Right lobe of liver (tissue), 4 donors: ENCODE measurements at regions not wholly inside any gene's neighbourhood (a gene's known extent, or its start where the extent isn't known, plus 50 kb on each side); places are given as distances from the start of the nearest gene placed in this dataset.

Source experiments
- CTCF ChIP-seq, 4 donors: fragments of 200-600 bp in 3 of 4; fragments of 450-650 bp in 1 of 4; IDR thresholded peaks; one replicate each; pipeline versions ENCODE4 v1.5.1 to v1.8.0; 2016 to 2022; ENCODE audit warnings: antibody characterized with exemption in 4 of 4, mild to moderate bottlenecking in 2 of 4
- POLR2A ChIP-seq: fragments of 450-650 bp; IDR thresholded peaks from one replicate; pipeline ENCODE4 v1.6.1; 2017; ENCODE audit warnings: antibody characterized with exemption, mild to moderate bottlenecking
- donor health status: DM: no; HTN: no; CAD: no.
- donor health status: DM: no; HTN: no; CAD: no.
- donor health status: DM: no; HTN: yes; CAD: no.

- TF ChIP-seq CTCF (IDR thresholded peaks at IDR 0.05) (no peak), POLR2A (no peak)
Measured at GRCh38 chr9:113694912-113695311, 181.2 kb upstream of the ZNF618 start.
